GM23338 (cell line): ENCODE measurements at regions not wholly inside any gene's neighbourhood (a gene's known extent, or its start where the extent isn't known, plus 50 kb on each side); places are given as distances from the start of the nearest gene placed in this dataset.

Experiments
- EZH2 ChIP-seq: fragments of 200-600 bp; sonication (generic); IDR thresholded peaks from one replicate; pipeline ENCODE4 v1.8.0; 2017; ENCODE audit warnings: antibody characterized with exemption, mild to moderate bottlenecking, low read depth; ENCODE audit not compliant: unreplicated experiment
- POLR2AphosphoS5 ChIP-seq: IDR thresholded peaks from 2 replicates; pipeline ENCODE4 v1.6.1; 2016; ENCODE audit warnings: antibody characterized with exemption, low read depth

DNA sequence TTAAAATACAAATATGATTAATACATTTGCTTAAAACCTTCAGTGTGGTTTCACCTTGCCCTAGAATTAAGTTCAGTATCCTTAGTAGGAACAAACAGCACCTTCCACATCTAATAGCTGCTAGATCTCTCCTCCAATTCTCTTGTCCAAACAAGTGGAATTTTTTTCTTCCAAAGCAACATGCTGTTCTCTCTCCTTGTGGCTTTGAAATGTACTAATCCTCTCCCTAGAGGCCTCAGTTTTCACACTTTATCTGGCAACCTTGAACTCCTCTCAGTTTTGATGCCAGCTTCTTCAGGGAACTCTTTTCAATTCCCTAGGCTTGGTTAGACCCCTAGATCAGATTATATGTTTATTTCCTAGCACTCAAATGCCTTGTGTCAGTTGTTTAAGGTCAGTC, 87.0 kb downstream of the GLUL start:
- TF ChIP-seq POLR2AphosphoS5 (no peak), EZH2 (no peak)
